GM23248 (cell line): ENCODE measurements at regions not wholly inside any gene's neighbourhood (a gene's known extent, or its start where the extent isn't known, plus 50 kb on each side); places are given as distances from the start of the nearest gene placed in this dataset.

ENCODE experiments used
- DNase-seq: peaks from one replicate; pipeline ENCODE4 v3.0.0-alpha.2; 2015
- H2AFZ ChIP-seq: fragments of 200-600 bp; sonication (generic); 2 replicates; pipeline ENCODE4 v1.6.1; 2016; ENCODE audit warnings: antibody characterized with exemption
- H3F3A ChIP-seq: fragments of 200-600 bp; sonication (generic); 2 replicates; pipeline ENCODE4 v1.6.1; 2016; ENCODE audit warnings: mild to moderate bottlenecking, antibody characterized with exemption, mixed run types; ENCODE audit not compliant: insufficient read depth
- H3K27ac ChIP-seq: fragments of 200-600 bp; sonication (generic); 2 replicates; pipeline ENCODE4 v1.5.1; 2016; ENCODE audit warnings: mild to moderate bottlenecking
- H3K27me3 ChIP-seq: fragments of 200-600 bp; sonication (generic); replicated peaks from 2 replicates; pipeline ENCODE4 v1.6.1; 2016; ENCODE audit warnings: mild to moderate bottlenecking; ENCODE audit not compliant: insufficient read depth
- H3K36me3 ChIP-seq: fragments of 200-600 bp; sonication (generic); 2 replicates; pipeline ENCODE4 v1.6.1; 2016; ENCODE audit warnings: low read depth, mild to moderate bottlenecking
- H3K4me1 ChIP-seq: fragments of 200-600 bp; sonication (generic); 2 replicates; pipeline ENCODE4 v1.6.1; 2016; ENCODE audit warnings: mild to moderate bottlenecking; ENCODE audit not compliant: insufficient read depth
- H3K4me2 ChIP-seq: fragments of 200-600 bp; sonication (generic); one replicate; pipeline ENCODE4 v1.6.1; 2016; ENCODE audit warnings: mild to moderate bottlenecking; ENCODE audit not compliant: unreplicated experiment
- H3K4me3 ChIP-seq: fragments of 200-600 bp; sonication (generic); 2 replicates; pipeline ENCODE4 v1.5.1; 2016; ENCODE audit warnings: mild to moderate bottlenecking
- H3K79me2 ChIP-seq: fragments of 200-600 bp; sonication (generic); 2 replicates; pipeline ENCODE4 v1.6.1; 2016; ENCODE audit warnings: mild to moderate bottlenecking; ENCODE audit not compliant: insufficient read depth
- H3K9ac ChIP-seq: fragments of 200-600 bp; sonication (generic); 2 replicates; pipeline ENCODE4 v1.6.1; 2016; ENCODE audit warnings: mild to moderate bottlenecking
- H3K9me2 ChIP-seq: fragments of 200-600 bp; sonication (generic); 2 replicates; pipeline ENCODE4 v1.6.1; 2016; ENCODE audit warnings: mixed run types, mild to moderate bottlenecking, moderate library complexity; ENCODE audit not compliant: insufficient read depth
- H3K9me3 ChIP-seq: fragments of 200-600 bp; sonication (generic); one replicate; pipeline ENCODE4 v1.6.1; 2017; ENCODE audit warnings: low read depth
- H4K20me1 ChIP-seq: fragments of 200-600 bp; sonication (generic); 2 replicates; pipeline ENCODE4 v1.6.0; 2016; ENCODE audit not compliant: insufficient read depth
- EZH2 ChIP-seq: fragments of 200-600 bp; sonication (generic); IDR thresholded peaks from 2 replicates; pipeline ENCODE4 v1.6.1; 2018; ENCODE audit warnings: antibody characterized with exemption, mild to moderate bottlenecking; ENCODE audit not compliant: insufficient read depth, poor library complexity, severe bottlenecking
- EZH2phosphoT487 ChIP-seq: fragments of 200-600 bp; sonication (generic); IDR thresholded peaks from 2 replicates; pipeline ENCODE4 v1.6.1; 2018; ENCODE audit warnings: antibody characterized with exemption, moderate library complexity, mild to moderate bottlenecking, low read depth; ENCODE audit not compliant: insufficient read depth
- WGBS, 2 experiments: methylation state at CpG; one replicate each; pipeline ENCODE4 v1.1.6; 2015 to 2017; ENCODE audit warnings: low lambda C conversion rate in 2 of 2, low coverage in 1 of 2; ENCODE audit errors: missing lambda C conversion rate in 2 of 2; 5-methylcytosine and 5-hydroxymethylcytosine counted together
- in situ Hi-C: fragments of 300-500 bp; cut with MboI; formaldehyde crosslinking; loops from 2 replicates; pipeline ENCODE4 v1.15.0; 2020

DNA sequence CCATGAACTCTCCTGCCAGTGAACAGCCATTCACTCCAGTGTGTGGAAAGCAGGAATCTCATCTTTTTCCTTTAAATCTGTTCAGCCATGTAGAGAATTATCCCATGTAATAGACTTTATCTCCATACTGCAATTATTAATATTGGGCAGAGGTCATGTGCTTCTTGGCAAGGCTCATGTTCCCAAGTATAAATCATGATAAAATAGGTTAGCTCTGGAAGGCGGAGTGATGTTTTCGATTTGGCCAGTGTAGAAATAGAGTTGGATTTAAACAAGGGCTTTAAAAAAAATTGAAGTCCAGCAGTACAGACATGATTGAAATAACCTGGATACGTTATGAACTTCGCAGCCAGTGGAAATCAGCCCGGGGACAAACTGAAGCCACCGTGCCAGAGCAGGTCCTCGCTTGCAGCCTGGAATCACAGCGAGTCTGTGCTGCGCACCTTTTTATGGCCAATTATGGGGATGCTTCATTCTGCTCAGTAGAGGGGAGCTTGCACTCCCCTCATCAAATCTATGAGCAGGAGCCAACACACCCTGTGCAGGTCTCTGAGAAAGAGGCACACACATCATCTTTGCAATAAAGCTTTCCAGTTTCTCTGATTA is 654.0 kb upstream of the MKI67 start:
- Histone ChIP-seq H2AFZ (no peak overlapping the region), H3K4me2 (no peak overlapping the region), H3F3A (no peaks in the 10 kb centered on the region), H3K27ac (no peak overlapping the region), H3K9me2 (no peaks in the 10 kb centered on the region), H4K20me1 (no peaks in the 10 kb centered on the region), H3K4me1 (no peaks in the 10 kb centered on the region), H3K4me3 (no peak overlapping the region), H3K9ac (no peak overlapping the region), H3K36me3 (no peaks in the 10 kb centered on the region), H3K9me3 (no peaks in the 10 kb centered on the region), H3K79me2 (no peaks in the 10 kb centered on the region), H3K27me3 (no peaks in the 10 kb centered on the region)
- no peak for TF ChIP-seq EZH2phosphoT487
- TF ChIP-seq EZH2 = no peak
- in situ Hi-C loops = no loop called here
- DNase-seq = no peak
- WGBS, 2 experiments = 50 to 60% methylated on average over 9 of the region's 9 CpGs

DNA sequence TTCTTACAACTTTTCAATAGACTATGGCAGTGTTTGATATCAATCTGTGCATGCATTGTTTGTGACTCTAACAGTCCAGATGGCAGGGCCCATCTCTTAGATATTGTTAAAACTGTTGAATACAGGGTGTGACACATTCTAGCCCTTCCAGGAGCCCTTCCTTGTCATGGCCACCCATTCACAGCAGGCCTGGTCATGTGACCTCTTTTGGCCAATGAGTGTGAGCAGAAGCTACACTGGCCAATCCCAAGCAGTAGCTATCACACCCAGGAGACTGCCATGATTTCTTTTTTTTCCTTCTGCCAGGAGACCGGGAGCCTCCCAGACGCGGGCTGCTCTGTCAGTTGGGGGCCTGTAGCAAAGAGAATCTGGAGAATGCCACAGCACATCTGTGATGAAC is 655.4 kb upstream of the MKI67 start:
- Histone ChIP-seq H4K20me1 (no peaks in the 10 kb centered on the region), H3K4me3 (no peak overlapping the region), H3K79me2 (no peaks in the 10 kb centered on the region), H2AFZ (no peak overlapping the region), H3F3A (no peaks in the 10 kb centered on the region), H3K36me3 (no peaks in the 10 kb centered on the region), H3K4me2 (no peak overlapping the region), H3K27ac (no peak overlapping the region), H3K9me3 (no peaks in the 10 kb centered on the region), H3K9ac (no peak overlapping the region), H3K27me3 (no peaks in the 10 kb centered on the region), H3K9me2 (no peaks in the 10 kb centered on the region), H3K4me1 (no peaks in the 10 kb centered on the region)
- WGBS, 2 experiments = 9 to 14% methylated on average over 3 of the region's 3 CpGs
- DNase-seq = no peak
- in situ Hi-C loops = no loop called here
- TF ChIP-seq EZH2phosphoT487 (no peak), EZH2 (no peak)

DNA sequence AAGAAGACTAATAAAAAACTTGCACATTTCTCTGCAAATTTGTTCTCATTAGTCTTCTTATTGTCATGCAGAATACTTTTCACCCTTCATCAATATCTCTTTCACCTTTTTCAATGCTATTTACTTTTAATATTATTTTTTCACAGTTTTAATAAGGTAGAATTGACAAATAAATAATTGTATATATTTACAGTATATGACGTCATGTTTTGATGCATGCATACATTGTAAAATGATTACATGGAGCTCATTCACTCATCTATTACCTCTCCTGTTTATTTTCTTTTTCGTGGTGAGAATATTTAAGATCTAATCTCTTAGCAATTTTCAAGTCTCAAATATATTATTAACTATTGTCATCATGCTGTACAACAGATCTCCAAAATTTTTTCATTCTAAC is 658.2 kb upstream of the MKI67 start:
- H3K9ac ChIP-seq = no peak overlapping the region
- H3K27me3 ChIP-seq = no peaks in the 10 kb centered on the region
- H3K4me1 ChIP-seq = no peaks in the 10 kb centered on the region
- 17 to 21% methylated on average over 2 of the region's 2 CpGs for WGBS, 2 experiments
- no peak overlapping the region for H3K4me2 ChIP-seq
- DNase-seq = no peak
- H3K27ac ChIP-seq = no peak overlapping the region
- no peak for TF ChIP-seq EZH2phosphoT487
- TF ChIP-seq EZH2 = no peak
- H3K9me3 ChIP-seq = no peaks in the 10 kb centered on the region
- H4K20me1 ChIP-seq = no peaks in the 10 kb centered on the region
- no peak overlapping the region for H2AFZ ChIP-seq
- no peaks in the 10 kb centered on the region for H3K9me2 ChIP-seq
- no peak overlapping the region for H3K4me3 ChIP-seq
- H3K36me3 ChIP-seq = no peaks in the 10 kb centered on the region
- no peaks in the 10 kb centered on the region for H3K79me2 ChIP-seq
- in situ Hi-C loops = no loop called here
- no peaks in the 10 kb centered on the region for H3F3A ChIP-seq

DNA sequence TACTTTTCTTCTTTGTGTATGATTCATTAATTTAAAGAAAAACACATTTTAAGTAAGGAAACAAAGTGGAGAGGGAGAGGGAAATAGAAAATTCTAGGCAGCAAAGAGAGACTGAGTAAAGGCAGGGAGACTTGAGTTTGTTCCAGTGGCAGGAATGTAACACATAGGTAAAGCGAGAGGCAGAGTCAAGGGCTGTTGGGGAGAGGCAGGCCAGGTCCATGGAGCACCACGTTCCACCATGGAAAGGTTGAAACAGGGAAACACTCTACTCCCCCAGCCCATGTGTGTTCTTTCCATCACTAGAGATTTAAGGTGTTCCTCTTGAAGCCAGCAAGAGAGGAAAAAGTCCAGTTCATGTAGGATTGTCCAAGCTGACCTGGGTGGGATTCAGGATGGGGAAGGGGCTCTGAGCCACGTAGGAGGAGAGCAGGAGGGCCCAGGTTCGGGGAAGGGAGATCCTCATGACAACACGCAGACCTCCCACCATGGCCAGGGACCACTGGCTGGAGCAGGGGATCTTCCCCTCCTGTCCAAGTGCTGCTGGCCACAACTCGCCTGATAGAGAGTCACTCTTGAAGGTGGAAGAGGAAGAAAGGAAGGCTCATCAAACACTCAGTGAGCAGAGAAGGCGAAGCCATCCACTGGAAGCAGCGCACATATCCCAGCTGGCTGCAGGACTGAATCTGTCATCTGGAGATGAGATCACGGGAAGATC is 666.4 kb upstream of the MKI67 start:
- 22 to 26% methylated on average over 9 of the region's 9 CpGs for WGBS, 2 experiments
- H3K79me2 ChIP-seq = no peaks in the 10 kb centered on the region
- H3K36me3 ChIP-seq = no peaks in the 10 kb centered on the region
- in situ Hi-C loops = no loop called here
- TF ChIP-seq EZH2phosphoT487 (no peak), EZH2 (no peak)
- no peaks in the 10 kb centered on the region for H3K9me3 ChIP-seq
- H4K20me1 ChIP-seq = no peaks in the 10 kb centered on the region
- H2AFZ ChIP-seq = no peak overlapping the region
- no peaks in the 10 kb centered on the region for H3K9me2 ChIP-seq
- no peak overlapping the region for H3K4me2 ChIP-seq
- H3K4me3 ChIP-seq = no peak overlapping the region
- H3K27ac ChIP-seq = no peak overlapping the region
- no peak overlapping the region for H3K9ac ChIP-seq
- no peaks in the 10 kb centered on the region for H3K27me3 ChIP-seq
- no peaks in the 10 kb centered on the region for H3K4me1 ChIP-seq
- no peak for DNase-seq
- H3F3A ChIP-seq = no peaks in the 10 kb centered on the region
